SK-N-SH treated with all-trans-retinoic acid at 6 μM for 48 hours (cell line): ENCODE measurements at regions not wholly inside any gene's neighbourhood (a gene's known extent, or its start where the extent isn't known, plus 50 kb on each side); places are given as distances from the start of the nearest gene placed in this dataset.
"Not testable (repeated sequence)": the region's sequence is repeated elsewhere in the genome, so short reads cannot be mapped to it uniquely, and the experiment has no call there.

ENCODE experiments used
- ATAC-seq: fragments of 200-7000 bp; cut with Tn5 transposase; 3 replicates; pipeline ENCODE4 v1.9.1; 2020; ENCODE audit warnings: mild to moderate bottlenecking, moderate library complexity
- ARNTL ChIP-seq: fragments of 450-650 bp; formaldehyde crosslinking; IDR thresholded peaks from 2 replicates; pipeline ENCODE4 v1.5.0; 2020; ENCODE audit warnings: low read depth, mild to moderate bottlenecking, moderate library complexity, borderline replicate concordance
- BACH2 ChIP-seq: fragments of 250-450 bp; sonication (Bioruptor Pico); IDR thresholded peaks from 2 replicates; pipeline ENCODE4 v1.9.0; 2021; ENCODE audit warnings: mild to moderate bottlenecking, borderline replicate concordance
- GLIS3 ChIP-seq: fragments of 250-450 bp; sonication (Bioruptor Pico); IDR thresholded peaks from 2 replicates; pipeline ENCODE4 v1.5.0; 2020; ENCODE audit warnings: mild to moderate bottlenecking, moderate library complexity
- ISL1 ChIP-seq: fragments of 250-450 bp; sonication (Bioruptor Pico); IDR thresholded peaks from 2 replicates; pipeline ENCODE4 v2.1.2; 2022; ENCODE audit warnings: mild to moderate bottlenecking, moderate library complexity
- OSR1 ChIP-seq: fragments of 250-450 bp; sonication (Bioruptor Pico); IDR thresholded peaks from 2 replicates; pipeline ENCODE4 v1.8.0; 2022; ENCODE audit warnings: moderate library complexity, mild to moderate bottlenecking, inconsistent platforms
- PATZ1 ChIP-seq: fragments of 250-450 bp; sonication (Bioruptor Pico); IDR thresholded peaks from 2 replicates; pipeline ENCODE4 v1.8.0; 2020; ENCODE audit warnings: mild to moderate bottlenecking, moderate library complexity, borderline replicate concordance
- PPARA ChIP-seq: fragments of 250-450 bp; sonication (Bioruptor Pico); IDR thresholded peaks from 2 replicates; pipeline ENCODE4 v1.5.0; 2020; ENCODE audit warnings: mild to moderate bottlenecking, borderline replicate concordance
- RARB ChIP-seq: fragments of 250-450 bp; sonication (Bioruptor Pico); IDR thresholded peaks from 2 replicates; pipeline ENCODE4 v1.8.0; 2021; ENCODE audit warnings: mild to moderate bottlenecking, moderate library complexity
- SNAI2 ChIP-seq: fragments of 250-450 bp; sonication (Bioruptor Pico); IDR thresholded peaks from 2 replicates; pipeline ENCODE4 v1.5.0; 2020; ENCODE audit warnings: mild to moderate bottlenecking, moderate library complexity
- TCF4 ChIP-seq: fragments of 250-450 bp; sonication (Bioruptor Pico); IDR thresholded peaks from 2 replicates; pipeline ENCODE4 v1.8.0; 2021; ENCODE audit warnings: mild to moderate bottlenecking, moderate library complexity, borderline replicate concordance
- ZC3H10 ChIP-seq: fragments of 250-450 bp; sonication (Bioruptor Pico); IDR thresholded peaks from 2 replicates; pipeline ENCODE4 v1.5.1; 2021; ENCODE audit warnings: mild to moderate bottlenecking, moderate library complexity
- ZFP3 ChIP-seq: fragments of 250-450 bp; sonication (Bioruptor Pico); IDR thresholded peaks from 2 replicates; pipeline ENCODE4 v1.5.0; 2020; ENCODE audit warnings: mild to moderate bottlenecking, moderate library complexity
- ZFP30 ChIP-seq: fragments of 450-650 bp; formaldehyde crosslinking; IDR thresholded peaks from 2 replicates; pipeline ENCODE4 v1.5.0; 2022; ENCODE audit warnings: mild to moderate bottlenecking, moderate library complexity
- ZNF70 ChIP-seq: fragments of 450-650 bp; formaldehyde crosslinking; IDR thresholded peaks from 2 replicates; pipeline ENCODE4 v1.5.0; 2020; ENCODE audit warnings: mild to moderate bottlenecking, moderate library complexity
- ZNF8 ChIP-seq: fragments of 450-650 bp; formaldehyde crosslinking; IDR thresholded peaks from 2 replicates; pipeline ENCODE4 v1.5.0; 2020; ENCODE audit warnings: mild to moderate bottlenecking, moderate library complexity
- TF ChIP-seq, protein P1 (sequence below): fragments of 250-450 bp; sonication (Bioruptor Pico); IDR thresholded peaks from 2 replicates; pipeline ENCODE4 v1.5.1; 2020; ENCODE audit warnings: low read depth, mild to moderate bottlenecking, moderate library complexity

DNA sequence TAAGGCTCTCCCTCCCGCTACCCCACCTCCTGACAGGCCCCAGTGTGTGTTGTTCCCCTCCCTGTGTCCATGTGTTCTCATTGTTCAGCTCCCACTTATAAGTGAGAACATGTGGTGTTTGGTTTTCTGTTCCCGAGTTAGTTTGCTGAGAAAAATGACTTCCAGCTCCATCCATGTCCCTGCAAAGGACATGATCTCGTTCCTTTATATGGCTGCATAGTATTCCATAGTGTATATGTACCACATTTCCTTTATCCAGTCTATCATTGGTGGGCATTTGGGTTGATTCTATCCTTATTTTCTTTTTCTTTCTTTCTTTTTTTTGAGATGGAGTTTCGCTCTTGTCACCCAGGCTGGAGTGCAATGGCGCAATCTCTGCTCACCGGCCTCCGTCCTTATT lies 57.8 kb upstream of the RASSF3 start:
- TF ChIP-seq ZNF8 (CRISPR knock-in tag) = peak; percentile 66
- ATAC-seq = not testable (repeated sequence)

DNA sequence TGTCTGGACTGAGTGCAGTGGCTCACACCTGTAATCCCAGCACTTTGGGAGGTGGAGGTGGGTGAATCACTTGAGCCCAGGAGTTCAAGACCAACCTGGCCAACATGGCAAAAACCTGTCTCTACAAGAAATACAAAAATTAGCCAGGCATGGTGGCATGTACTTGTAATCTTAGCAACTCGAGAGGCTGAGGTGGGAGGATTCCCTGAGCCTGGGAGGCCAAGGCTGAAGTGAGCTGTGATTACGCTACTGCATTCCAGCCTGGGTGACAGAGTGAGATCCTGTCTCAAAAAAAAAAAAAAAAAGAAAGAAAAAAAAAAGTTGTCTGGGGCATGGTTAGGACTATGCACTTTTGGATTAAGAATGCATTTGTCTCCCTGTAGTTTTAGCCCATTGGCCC lies 56.6 kb upstream of the RASSF3 start:
- ATAC-seq = not testable (repeated sequence)

DNA sequence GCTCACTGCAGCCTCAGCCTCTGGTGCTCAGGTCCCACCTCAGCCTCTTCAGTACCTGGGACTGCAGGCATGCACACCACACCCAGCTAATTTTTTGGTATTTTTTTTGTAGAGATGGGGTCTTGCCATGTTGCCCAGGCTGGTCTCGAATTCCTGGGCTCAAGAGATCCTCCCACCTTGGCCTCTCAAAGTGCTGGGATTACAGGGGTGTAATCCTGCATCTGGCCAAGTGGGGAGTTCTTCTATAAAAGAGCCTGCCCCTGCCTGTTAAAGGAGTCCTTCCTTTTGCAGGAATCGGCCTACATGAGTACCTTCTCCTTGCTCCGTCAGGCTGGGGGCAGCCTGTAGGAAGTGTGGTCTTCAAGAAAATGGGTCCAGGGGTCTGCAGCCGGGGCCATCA lies 54.1 kb upstream of the RASSF3 start:
- TF ChIP-seq ZC3H10 (CRISPR knock-in tag) = no peak
- no peak for TF ChIP-seq ARNTL
- no peak for TF ChIP-seq TCF4 (CRISPR knock-in tag)
- ATAC-seq = no peak

DNA sequence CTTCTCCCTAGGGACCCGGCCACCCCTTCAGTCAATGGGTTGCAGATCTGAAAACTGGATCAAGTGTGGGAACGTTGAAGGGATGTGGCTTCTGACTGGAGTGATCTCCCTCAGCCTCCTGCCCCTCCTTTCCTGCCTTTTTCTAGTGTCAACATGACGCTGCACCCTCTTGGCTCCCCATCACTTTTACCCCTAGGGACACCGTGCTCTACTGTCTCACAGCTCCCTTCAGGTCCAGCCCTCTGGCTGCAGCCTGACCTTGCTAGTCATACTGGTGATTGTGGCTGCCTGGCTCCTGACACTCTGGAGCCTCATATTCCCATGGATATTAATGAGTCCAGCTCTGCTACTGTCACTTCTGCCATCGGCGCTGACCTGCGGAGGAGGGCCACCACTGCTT lies 51.5 kb upstream of the RASSF3 start:
- no peak for ATAC-seq
- TF ChIP-seq OSR1 (CRISPR knock-in tag) (no peak), TCF4 (CRISPR knock-in tag) (no peak), PPARA (no peak), ZFP3 (no peak), ZFP30 (no peak), ARNTL (no peak), GLIS3 (CRISPR knock-in tag) (no peak), ZNF70 (CRISPR knock-in tag) (no peak), BACH2 (CRISPR knock-in tag) (no peak), SNAI2 (CRISPR knock-in tag) (no peak)

GRCh38 chr12:64560396-64561301 lies 49.6 kb upstream of the RASSF3 start:
- TF ChIP-seq RARB (CRISPR knock-in tag) = no peak
- TF ChIP-seq, protein P1, sequence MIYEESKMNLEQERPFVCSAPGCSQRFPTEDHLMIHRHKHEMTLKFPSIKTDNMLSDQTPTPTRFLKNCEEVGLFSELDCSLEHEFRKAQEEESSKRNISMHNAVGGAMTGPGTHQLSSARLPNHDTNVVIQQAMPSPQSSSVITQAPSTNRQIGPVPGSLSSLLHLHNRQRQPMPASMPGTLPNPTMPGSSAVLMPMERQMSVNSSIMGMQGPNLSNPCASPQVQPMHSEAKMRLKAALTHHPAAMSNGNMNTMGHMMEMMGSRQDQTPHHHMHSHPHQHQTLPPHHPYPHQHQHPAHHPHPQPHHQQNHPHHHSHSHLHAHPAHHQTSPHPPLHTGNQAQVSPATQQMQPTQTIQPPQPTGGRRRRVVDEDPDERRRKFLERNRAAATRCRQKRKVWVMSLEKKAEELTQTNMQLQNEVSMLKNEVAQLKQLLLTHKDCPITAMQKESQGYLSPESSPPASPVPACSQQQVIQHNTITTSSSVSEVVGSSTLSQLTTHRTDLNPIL = no peak
- no peak for TF ChIP-seq ISL1 (CRISPR knock-in tag)
- TF ChIP-seq TCF4 (CRISPR knock-in tag) = no peak
- TF ChIP-seq PATZ1 (CRISPR knock-in tag) = no peak
- TF ChIP-seq ZC3H10 (CRISPR knock-in tag) = no peak
- TF ChIP-seq SNAI2 (CRISPR knock-in tag) = no peak
- TF ChIP-seq GLIS3 (CRISPR knock-in tag) = no peak
- TF ChIP-seq ZNF70 (CRISPR knock-in tag) = no peak
- peak; percentile 91 for ATAC-seq
